NCI-H69 (cell line): ENCODE measurements at regions not wholly inside any gene's neighbourhood (a gene's known extent, or its start where the extent isn't known, plus 50 kb on each side); places are given as distances from the start of the nearest gene placed in this dataset.

Experiments
- DNase-seq: peaks from one replicate; lab custom pipeline; 2025; lab: John Stamatoyannopoulos, UW

DNA sequence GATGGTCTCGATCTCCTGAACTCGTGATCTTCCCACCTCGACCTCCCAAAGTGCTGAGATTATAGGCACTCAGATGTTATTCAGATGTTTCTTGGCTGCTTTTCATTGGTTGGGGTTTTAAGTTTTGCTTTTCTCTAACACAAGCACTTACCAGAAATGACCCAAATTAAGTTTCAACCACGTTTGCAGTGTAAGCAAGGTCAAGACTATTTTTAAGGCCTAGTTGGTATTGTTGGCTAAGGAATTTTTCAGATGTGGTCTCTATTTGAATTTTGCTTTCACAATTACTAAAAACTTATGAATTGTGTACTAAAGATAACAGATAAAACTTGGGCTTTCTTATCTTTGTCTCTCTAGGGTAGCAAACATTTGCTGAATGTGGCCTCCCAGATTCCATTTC lies 1756.9 kb upstream of the TENM3 start:
- DNase-seq, result no peak

DNA sequence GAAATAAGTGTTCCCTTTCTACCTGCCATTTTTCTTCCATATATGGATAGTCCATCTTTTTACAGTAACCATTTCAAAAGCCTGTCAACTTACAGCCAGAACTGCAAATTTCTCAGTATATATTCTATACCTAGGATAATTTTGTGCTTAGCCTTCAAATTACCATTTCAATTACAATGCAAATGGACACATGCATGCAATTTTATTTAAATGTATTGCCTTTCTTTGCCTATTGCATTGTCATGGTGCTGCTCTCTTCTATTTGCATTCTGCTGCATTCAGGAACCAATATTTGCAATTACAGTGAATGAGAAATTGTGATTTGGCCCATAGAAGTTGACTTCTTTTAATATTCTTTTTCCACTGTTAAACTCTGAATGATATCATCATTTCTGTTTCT lies 1753.4 kb upstream of the TENM3 start:
- no peak for DNase-seq

DNA sequence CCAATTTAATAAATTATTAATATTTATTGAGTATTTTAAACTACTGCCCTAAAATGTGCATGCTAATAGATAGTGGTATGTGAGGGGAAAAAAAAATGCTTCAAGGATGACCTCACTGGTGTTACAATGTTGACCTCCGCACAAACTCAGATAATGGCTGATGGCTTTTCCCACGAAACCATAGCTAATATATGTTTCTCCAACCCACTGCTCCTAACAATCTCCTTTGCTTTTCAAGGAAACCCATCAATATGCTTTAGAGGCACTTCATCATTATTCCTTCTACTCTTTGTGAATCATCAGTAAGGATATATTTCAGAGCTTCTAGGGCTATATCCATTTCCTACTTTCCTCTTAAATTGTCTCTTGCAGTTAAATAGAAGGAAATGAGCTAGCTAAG lies 1752.0 kb upstream of the TENM3 start:
- DNase-seq, result no peak

DNA sequence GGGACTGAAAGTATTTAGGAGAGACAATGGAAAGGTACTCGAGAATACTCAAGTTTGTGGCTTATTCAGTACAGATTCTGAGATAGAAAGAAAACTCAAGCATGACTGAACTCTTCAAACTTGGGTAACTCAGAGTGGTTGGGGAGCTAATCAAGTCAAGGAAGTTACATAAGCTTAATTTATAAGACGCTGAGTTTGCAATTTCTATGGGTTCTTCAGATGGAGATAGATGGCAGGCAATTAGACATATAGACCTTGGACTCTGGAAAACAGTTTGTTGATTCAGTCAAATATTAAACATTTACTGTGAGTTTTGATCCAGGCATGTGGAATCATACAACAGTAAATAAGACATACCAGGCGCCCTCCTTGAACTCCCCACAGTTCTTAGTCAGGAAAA lies 1749.9 kb upstream of the TENM3 start:
- DNase-seq, result no peak

DNA sequence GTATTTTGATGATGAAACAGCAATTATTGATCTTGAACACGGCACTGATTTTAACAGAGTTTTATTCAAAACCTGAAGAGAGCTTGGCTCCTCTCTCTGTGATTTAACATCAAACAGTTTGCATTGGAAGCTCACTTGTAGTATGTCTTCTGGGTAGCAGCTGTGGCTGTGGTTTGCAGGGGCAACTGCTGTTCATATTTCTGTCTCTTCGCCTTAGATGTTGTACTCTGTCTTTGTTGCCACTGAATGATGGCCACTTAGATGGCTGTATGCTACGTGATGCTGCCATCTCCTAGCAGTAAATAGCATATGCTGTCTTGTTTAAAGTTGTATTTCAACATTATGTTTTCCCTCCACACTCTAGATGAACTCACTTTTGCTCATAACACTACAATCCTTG lies 1743.0 kb upstream of the TENM3 start:
- DNase-seq, result no peak

DNA sequence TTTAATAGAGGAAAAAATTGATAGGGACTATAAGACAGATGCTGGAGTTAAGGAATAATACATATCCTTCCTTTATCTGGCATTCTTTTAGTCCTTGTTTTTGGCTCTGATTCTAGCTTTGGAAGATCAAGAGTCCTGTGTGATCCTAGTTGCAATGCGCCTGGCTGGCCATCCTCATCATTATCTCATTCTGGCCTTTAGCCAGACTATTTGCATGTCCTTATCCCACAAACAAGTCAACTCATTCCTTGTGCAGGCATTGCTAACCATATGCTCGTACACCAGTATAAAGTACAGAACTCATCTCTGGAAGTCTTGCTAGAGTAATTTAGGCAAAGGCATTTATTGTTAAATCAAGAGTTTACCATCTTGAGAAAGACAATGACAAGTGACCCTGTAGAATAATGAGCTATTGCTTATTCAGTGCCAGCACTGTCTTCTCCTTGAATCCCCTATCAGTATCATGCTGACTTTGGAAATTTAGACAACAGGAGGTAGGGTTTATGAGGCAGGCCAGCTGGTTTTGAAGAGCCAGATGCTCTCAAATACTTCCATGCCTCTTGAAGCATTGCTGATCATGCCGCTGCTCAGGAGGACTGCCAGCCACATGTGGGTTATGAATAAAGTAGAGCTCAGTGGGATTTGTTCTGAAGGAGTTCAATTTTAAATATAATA lies 1730.3 kb upstream of the TENM3 start:
- peak; percentile 75 for DNase-seq

DNA sequence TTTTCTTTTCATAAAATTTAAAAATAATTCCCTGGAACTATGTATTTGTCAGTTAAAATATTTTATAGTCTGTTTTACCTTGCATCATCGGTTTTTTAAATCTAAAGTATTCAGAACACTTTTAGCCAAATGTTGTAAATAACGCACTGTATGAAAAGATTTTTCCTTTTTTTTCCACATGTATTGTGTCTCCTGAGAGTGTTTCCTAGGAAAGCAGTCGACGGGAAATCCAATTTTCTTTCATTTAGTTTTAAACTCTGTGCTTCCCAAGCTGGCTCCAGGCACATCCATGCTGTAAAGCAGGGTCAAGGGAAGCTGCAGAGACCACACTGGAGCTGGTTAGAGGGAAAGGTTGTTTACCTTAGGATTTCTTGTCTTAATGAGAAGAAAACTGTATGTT lies 1724.3 kb upstream of the TENM3 start:
- DNase-seq, result peak; percentile 11

DNA sequence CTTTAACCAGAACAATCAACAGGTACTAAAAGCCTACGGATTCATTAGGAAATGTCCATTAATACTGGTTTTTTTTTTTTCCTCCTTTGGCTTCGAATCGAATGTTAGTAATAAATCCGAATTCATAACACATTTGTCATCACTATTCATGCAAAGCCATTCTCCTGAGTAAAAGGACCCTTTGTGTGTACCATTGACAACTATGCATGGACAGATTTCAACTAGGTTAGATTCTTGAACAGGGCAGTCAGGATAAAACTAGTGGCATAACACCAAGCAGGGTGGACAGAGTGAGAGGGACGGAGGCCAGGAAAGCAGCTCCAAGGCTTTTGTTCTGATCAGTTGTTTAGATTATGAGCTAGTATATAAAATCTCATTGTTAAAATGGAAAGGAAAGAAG lies 1722.0 kb upstream of the TENM3 start:
- no peak for DNase-seq

DNA sequence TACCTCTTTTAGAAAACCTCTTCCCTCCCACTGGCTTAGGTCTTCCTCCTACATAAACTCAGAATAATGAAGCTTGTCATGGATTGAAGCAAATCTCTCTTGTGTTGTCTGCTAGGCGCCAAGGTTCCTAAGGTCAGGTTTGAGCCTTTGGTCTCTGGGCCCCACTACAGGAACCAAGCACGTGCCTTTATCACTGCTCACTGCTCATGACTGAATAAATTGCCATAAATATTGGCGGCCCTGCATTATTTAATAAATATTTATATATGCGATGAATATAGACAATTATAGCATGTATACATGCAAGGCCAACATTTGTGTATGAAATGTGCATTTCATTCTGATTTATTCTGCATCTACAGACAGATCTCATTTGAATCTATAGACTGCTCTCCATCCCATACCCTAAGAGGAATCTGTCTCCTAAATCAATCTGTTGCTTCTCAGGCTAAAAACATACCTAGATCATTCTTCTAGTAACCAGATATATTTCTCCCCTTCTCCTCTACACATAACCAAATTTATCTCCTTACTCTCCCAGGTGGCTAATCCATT lies 1717.6 kb upstream of the TENM3 start:
- DNase-seq, result no peak

DNA sequence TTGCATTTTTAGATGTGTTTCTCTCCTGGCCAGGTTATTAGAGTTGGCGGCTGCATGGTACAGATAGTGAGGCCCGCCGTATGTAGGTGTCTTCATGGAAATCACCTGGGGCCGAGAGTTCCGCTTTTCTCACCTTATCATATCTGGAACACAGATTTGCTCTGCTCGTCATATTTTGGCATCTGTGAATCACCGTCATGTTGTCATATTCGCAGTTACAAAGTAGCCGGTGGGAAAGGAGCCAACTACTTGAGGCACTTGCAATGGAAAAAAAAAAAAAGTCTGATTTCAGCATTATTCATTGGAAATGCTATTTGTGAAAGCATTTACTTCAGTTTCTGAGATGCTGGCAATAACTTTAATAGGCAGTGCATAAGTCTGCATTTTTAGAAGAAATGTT lies 1715.2 kb upstream of the TENM3 start:
- DNase-seq, result no peak

DNA sequence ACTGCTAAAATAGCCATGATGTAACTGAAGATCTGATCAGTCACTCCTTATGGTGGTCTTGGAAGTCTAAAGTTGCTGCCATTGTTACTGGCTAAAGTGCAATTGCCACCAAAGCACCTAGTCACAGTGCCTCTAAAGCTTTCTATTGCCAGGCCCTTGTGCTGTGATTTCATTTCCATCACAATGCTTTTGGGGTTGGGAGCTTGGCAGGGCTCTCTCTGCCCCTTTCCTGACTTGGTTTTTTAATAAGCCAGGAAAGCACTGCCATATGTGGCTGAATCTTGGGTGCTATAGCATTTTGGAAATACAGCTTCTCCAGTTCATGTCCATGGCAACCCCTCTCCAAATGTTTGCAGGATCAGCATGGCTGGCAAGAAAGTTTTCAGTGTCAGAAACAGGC lies 1712.4 kb upstream of the TENM3 start:
- no peak for DNase-seq

DNA sequence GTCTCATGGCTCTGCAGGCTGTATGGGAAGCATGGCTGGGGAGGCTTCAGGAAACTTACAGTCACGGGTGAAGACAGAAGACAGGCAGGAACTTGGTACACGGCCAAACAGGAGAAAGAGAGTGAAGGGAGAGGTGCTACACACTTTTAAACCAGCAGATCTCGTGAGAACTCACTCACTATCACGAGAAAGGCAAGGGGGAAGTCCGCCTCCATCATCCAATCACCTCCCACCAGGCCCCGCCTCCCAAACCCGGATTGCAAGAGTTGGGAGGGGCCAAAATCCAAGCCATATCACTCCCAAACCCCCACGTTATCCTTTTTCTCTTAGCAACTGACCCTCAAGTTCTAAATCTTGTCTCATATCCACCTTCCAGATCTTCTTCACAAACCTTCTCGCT lies 1710.5 kb upstream of the TENM3 start:
- no peak for DNase-seq

DNA sequence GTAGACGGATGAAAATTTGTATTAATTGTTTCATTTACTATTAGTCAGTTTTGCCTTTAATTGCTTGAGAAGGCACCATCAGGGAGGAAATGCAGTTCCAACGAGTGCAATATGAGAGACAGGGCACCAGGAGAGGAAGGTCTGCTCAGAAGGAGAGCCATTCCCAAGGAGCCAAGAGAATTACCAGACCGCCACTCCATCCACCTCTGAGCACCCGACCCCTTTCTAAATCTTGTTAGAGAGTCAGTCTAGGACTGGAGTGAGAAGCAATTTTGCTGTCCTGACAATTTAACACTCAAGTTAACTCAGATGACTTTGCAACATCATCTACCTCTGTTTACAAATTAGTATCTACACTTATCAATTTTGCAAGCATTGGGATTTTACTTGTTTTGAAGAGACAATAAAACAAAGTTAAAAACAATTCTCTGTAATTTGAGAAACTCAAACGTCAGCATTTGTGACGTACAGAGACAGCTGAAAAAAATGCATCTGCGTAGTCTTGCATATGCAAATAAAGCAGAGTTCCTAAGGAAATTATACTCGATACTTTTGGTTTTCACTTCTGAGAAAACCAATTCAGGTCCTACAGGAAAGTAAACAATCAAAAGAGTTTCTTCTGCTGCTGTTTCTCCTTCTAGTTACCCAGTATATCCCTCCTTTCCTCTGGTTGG lies 1704.7 kb upstream of the TENM3 start:
- DNase-seq, result peak; percentile 11

DNA sequence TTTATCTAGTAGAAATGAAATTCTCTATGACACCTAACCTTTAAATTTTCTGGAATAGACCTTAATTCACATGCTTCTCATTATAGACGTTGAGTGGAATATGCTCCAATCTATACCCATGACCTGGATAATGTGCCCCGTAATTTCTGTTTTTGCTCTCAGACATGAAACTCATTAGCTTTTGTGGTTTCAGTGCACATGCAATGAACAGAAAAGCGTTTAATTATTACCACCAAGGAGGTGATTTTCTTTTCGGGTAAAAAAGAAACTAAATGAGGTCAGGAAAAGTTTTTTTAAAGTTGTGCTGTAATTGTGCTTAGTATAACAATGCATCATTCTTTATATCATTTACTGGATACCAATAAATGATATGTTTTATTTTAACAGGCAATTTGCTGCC lies 1703.9 kb upstream of the TENM3 start:
- peak; percentile 51 for DNase-seq

DNA sequence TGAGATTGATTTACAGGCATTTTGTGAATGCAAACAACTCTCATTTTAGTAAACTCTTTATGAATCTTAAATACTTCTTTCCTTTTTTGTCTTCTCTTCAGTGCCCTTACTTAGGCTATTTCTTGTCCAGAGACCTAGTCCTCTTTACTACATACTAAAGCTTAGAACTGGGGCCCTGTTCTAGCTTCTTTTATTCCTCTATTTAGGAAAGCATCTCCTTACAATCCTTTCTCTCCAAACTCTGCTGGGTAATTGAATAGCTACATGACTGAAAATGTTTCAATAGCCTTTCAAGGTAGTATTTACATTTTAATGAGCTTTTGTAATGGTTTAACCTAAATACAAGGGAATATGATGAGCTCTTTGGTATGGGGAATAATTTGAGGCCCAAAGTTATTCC lies 1701.5 kb upstream of the TENM3 start:
- peak; percentile 56 for DNase-seq

DNA sequence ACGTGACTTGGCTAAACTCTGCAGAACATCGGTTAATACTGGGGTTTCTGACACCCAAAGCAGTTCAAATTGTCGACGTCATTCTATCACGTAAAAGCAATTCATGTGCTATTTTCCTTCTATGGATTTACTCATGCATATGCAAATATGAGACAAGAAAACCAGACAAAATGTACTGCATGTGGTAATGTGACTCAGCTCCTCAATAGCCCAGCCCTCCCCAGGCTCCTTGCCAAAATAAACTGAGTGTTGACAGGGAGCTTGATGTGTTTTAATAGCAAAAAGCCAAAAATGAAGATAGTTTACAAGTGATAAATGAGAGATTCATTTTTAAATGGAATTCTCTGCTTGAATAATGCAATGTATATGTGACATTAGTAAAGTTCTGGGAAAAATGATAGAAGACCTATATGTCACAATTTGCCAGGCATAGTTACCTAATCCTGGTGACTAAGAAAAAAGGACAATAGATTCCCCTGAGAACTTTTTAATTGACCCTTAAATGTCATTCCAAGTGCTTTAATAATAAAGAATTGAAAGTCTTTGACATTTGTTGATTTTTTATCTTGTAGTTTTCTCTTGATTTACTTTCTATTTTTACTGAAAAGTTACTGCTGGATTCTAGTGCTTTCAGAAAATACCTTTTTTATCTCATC lies 1700.6 kb upstream of the TENM3 start:
- DNase-seq, result peak; percentile 96

DNA sequence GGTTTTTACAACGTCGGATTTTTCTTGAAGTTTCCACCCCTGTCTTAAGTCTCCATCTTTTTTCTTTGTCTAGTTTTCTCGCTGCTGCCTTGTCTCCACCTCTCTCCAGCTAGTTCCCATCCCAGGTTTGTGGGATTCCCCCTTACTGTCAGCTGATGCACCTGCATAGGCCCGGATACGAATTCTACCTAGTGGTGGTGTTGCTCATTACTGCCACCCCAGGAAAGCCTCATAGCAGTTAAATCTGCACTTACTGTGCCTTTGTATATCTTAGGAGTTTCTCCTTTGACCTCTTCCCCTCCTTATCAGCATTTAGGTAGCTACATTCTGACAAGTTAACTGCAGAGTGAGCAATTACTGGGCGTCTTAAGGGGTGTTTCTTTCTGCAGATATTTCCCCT lies 1693.1 kb upstream of the TENM3 start:
- DNase-seq, result no peak

DNA sequence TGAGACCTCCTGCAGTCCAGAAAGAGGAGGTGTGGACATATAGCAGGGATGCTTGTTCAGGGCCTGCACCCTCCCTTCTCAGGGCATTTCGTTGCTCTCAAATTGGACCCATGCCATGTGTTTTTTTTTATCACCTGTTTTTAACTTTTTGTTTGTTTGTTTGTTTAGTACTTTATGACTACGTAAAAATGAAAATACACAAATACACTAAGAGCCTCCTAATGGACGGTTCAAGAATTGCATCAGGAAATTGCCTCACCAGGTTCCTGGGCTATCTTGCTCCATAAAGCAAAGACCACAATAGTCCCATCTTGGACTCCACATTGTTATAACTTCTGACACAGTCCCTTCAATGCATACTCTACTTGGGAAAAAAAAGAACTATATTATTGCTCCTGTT lies 1685.9 kb upstream of the TENM3 start:
- peak; percentile 19 for DNase-seq

DNA sequence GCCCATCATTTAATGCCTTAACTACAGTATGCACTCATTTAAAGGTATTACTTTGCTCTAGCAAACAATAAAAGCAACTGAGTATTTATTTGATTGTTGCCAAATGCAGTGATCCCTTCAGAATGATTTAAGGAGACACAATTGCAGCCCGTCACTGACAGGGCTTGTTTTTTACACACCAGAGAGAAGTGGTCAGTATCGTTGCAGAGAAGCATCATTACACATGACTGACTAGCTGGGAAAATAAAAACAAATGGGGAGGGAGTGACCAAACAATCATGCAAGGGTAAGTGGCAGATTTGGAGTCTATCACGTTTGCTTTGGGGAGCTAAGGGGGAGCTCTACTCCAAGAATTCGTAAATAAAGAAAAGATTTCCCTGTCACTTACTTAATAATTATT lies 1685.3 kb upstream of the TENM3 start:
- DNase-seq, result peak; percentile 29

DNA sequence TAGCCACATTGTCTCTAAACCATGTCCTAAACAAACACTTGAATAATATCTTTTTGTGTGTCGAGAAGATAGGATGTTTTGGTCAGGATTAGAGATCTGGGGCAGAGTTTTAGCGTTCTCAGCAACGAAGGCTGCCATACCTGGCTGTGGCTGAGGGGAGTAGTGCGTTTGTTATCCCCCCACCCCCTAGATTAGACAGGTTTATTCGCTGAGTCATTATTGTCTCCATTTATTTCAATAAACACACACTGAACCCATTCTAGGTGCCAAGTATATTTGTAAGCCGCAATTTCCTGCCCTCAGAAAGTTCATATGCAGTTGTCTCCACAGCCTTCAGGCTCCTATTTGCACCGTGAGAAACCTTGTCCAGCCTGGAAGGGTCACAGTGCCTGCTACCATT lies 1684.8 kb upstream of the TENM3 start:
- peak; percentile 50 for DNase-seq

DNA sequence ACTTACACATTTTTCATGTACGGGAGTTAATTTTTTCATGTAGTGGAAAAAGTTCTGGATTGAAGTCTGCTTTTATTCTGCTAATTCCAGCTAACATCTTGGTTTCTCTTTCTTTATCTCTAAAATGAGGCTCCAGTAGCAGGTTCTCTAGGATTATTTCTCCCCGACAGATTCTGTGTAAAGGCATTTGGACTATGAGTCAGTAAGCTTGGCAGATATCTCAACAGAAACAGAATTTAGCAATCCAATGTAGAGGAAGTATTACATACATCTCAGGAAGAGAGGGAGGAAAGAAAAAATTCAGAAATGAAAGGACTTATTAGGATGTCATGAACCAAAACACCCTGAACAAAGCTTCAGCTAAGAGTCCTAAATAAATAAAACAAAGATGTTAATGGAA lies 1682.3 kb upstream of the TENM3 start:
- no peak for DNase-seq

DNA sequence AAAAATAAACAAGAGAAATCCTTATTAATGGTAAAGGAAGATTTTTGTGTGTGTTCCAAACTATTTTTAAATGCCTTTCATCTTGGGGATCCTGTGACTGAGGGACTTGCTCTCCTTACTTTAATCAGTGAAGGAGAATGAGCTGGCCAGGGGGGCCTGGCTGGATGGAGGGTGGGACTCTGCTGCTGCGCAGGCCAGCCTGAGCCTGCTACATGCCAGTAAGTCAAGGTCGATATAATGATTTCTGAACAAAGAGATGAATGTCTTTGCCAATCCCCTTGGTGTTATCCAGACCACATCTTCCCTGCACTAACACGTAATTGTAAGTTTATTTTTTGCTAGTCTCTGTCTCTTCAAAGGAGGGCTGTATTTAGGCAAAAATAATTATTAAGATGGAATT lies 1679.2 kb upstream of the TENM3 start:
- DNase-seq, result no peak

DNA sequence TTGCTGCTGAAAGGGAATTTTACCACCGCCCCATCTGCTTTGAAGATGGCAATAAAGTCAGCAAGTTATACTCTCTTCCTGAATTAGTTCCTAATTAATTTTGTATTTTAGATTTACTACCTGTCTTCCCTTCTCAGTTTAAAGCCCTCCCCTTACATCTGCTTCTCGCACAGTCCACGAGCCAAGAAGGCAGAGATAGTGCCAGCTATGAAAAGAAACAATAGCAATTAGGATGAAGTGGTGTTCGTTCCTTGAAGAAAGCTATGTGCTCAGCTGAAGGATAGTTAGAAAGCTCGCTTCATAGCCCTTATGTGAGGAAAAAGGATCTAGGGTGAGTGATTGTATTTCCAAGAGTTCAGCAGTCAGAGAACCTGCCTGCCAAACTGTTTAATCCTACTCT lies 1678.8 kb upstream of the TENM3 start:
- no peak for DNase-seq
